Motor neuron (in vitro differentiated cells): ENCODE measurements at regions not wholly inside any gene's neighbourhood (a gene's known extent, or its start where the extent isn't known, plus 50 kb on each side); places are given as distances from the start of the nearest gene placed in this dataset.

ENCODE experiments used
- ATAC-seq, 8 experiments: fragments of 200-7000 bp; cut with Tn5 transposase; replicated peaks in 6 of 8; 2 replicates each; pipeline ENCODE4 v1.8.0; 2021; ENCODE audit warnings: mild to moderate bottlenecking in 8 of 8, moderate library complexity in 8 of 8
- H3K27ac ChIP-seq, 2 donors: fragments of 250-450 bp; sonication (Bioruptor Pico); 2 replicates each; pipeline ENCODE4 v1.9.0; 2021; ENCODE audit warnings: antibody characterized with exemption in 2 of 2, mild to moderate bottlenecking in 2 of 2, moderate library complexity in 1 of 2
- H3K4me1 ChIP-seq, 2 donors: fragments of 250-450 bp; sonication (Bioruptor Pico); replicated peaks in 1 of 2; 2 replicates each; pipeline ENCODE4 v1.6.1; 2021; ENCODE audit warnings: antibody characterized with exemption in 2 of 2, mild to moderate bottlenecking in 2 of 2, moderate library complexity in 1 of 2
- H3K4me3 ChIP-seq, 5 donors: fragments of 250-450 bp; sonication (Bioruptor Pico); 2 replicates each; pipeline ENCODE4 v1.9.0; 2021; ENCODE audit warnings: antibody characterized with exemption in 5 of 5, mild to moderate bottlenecking in 5 of 5, moderate library complexity in 4 of 5
- WGBS, 10 experiments: fragments of 450-650 bp; shearing (Covaris generic); methylation state at CpG; one replicate each; pipeline ENCODE4 v1.0.0; 2022; 5-methylcytosine and 5-hydroxymethylcytosine counted together
- in situ Hi-C, 9 experiments: fragments of 400-800 bp; cut with MboI; loops; one replicate each; pipeline ENCODE4 v1.15.0; 2021; ENCODE audit warnings: low sequenced_read_pairs in 9 of 9, low pct_unique_long_range_greater_than_20kb in 2 of 9; ENCODE audit not compliant: unreplicated experiment in 9 of 9

DNA sequence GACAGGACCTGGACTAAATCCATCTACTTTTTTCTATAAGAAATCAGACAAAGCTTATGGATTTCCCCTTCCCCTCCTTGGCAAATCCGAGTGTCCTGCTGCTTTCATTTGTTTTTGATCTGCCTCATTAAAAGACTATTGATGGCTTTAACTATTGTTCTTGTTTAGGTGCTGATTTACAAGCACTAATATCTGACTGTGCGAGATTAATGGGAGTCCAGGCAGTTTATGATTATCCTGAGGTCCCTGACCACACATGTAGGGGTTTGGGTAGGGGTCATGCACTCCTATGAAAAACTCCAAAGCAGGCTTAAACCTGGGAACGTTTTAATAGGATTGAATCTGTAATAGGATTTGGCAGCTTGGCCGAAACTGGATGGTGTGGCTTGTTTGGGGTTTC lies 317.5 kb upstream of the POU3F2 start:
- Histone ChIP-seq H3K4me1 (peaks cover 15 to 43% of the 10 kb centered on the region in 2 donors), H3K4me3 (no peak overlapping the region), H3K27ac (no peak overlapping the region)
- in situ Hi-C loops, result no loop called here
- ATAC-seq, result peak in 2 of 8 experiments; percentile 30 to 35
- 0 to 56% (median 12%) methylated on average over 2 to 4 of the region's 4 CpGs for WGBS, 10 experiments

DNA sequence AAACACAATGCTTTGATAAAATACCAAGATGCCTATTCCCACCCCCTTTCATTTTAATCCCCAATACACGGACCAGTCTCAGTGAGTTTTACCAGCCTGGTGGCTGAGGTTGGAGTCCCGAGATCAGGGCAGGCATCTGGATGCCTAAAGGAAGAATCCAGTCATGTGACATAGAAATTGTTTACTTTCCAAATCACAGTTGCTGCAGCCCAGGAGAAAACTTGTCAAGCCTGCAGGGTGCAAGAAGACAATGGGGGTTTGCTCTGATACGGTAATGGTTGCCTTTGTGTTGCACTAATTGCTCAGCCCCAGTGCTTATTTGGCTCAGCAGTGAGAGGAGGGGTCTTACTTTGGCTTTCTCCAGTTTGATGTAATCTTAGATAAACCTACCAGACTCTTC lies 308.5 kb upstream of the POU3F2 start:
- ATAC-seq, result peak in 1 of 8 experiments; percentile 36
- Histone ChIP-seq H3K27ac (no peak overlapping the region), H3K4me3 (no peak overlapping the region), H3K4me1 (no peaks in the 10 kb centered on the region)
- 0 to 53% (median 19%) methylated on average over 1 to 3 of the region's 3 CpGs; no CpG with 5 or more reads in 2 of the 10 experiments for WGBS, 10 experiments
- in situ Hi-C loops, result no loop called here

DNA sequence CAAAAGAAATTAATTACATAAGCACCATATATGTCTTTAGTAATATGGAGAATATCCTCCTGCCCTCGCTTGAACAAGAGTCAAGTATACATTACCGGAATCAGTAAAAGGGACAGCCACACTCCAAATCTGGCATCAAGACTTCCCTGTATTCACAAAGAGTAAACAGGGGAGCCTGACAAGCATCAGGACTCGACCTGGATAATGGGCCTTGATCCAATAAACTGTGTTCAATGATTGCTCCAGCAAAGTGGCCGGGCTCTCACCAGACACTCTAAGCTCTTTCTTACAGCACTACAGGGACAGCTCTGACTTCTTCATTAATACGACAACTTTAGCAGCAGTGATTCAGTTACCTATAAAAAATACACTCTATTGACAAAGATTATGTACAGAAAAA lies 307.9 kb upstream of the POU3F2 start:
- in situ Hi-C loops, result no loop called here
- Histone ChIP-seq H3K27ac (no peak overlapping the region), H3K4me3 (no peak overlapping the region), H3K4me1 (no peaks in the 10 kb centered on the region)
- ATAC-seq, result no peak
- WGBS, 10 experiments, result 13 to 94% (median 53%) methylated on average over 1 to 4 of the region's 5 CpGs; no CpG with 5 or more reads in 1 of the 10 experiments

DNA sequence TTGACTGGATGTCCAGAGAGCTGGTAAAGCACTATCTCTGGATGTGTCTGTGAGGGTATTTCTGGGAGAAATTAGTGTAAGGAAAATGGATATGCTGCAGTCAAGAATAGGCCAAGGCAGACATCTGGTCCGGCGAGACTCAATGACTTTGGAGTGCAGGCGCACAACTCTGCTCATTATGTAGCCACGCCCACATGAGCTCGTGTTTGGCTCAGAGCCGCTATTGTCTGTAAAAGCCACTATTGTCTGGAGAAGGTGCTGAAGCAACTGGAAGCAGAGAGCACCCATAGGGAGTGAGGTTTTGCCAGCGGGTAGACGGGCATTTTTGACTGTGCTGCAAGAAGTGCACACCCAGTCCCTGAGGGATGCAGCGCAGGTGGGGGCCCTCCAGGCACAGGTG lies 305.0 kb upstream of the POU3F2 start:
- in situ Hi-C loops, result no loop called here
- Histone ChIP-seq H3K4me1 (no peaks in the 10 kb centered on the region), H3K4me3 (no peak overlapping the region), H3K27ac (no peak overlapping the region)
- 58 to 90% (median 80%) methylated on average over 1 to 7 of the region's 9 CpGs; no CpG with 5 or more reads in 5 of the 10 experiments for WGBS, 10 experiments
- ATAC-seq, result no peak

DNA sequence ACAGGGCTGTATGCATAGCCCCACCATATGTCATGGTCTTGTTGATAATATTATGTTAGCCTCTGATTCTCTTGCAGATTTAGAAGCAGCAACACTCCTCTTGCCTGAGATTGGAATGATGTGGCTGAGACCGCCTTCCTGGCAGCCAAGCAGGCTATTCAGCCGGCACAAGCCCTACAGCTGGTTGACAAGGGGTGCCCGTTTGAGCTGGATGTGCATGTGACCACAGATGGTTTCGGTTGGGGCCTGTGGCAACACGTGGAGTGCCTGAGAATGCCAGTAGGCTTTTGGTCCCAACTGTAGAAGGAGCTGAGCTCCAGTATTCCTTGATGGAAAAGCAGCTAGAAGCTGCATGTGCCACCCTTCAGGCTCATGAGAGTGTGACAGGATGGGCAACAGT lies 303.6 kb upstream of the POU3F2 start:
- H3K4me3 ChIP-seq, result no peak overlapping the region
- in situ Hi-C loops, result no loop called here
- peaks cover 0 to 4% of the 10 kb centered on the region in 2 donors for H3K4me1 ChIP-seq
- H3K27ac ChIP-seq, result no peak overlapping the region
- no peak for ATAC-seq
- WGBS, 10 experiments, result 0 to 71% (median 62%) methylated on average over 2 to 4 of the region's 5 CpGs; no CpG with 5 or more reads in 5 of the 10 experiments

DNA sequence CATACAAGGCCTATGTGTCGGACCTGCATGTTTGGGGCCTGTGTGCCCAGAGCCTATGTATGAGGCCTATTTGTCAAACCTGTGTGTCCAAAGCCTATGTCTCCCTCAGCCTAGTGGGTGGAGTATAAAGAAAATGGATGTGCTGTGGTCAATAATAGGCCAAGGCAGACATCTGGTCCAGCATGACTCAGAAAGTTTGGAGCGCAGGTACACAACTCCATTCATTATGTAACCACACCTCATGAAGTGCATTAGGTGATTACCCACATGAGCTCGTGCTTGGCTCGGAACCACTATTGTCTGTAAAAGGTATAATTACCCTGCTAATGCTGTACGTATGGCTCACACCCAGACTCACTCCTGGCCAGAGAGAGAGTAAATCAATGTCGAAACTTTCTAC lies 302.4 kb upstream of the POU3F2 start:
- in situ Hi-C loops, result no loop called here
- no peak for ATAC-seq
- Histone ChIP-seq H3K27ac (no peak overlapping the region), H3K4me3 (no peak overlapping the region), H3K4me1 (peaks cover 0 to 4% of the 10 kb centered on the region in 2 donors)
- 40 to 92% (median 68%) methylated on average over 1 to 5 of the region's 6 CpGs; no CpG with 5 or more reads in 2 of the 10 experiments for WGBS, 10 experiments

DNA sequence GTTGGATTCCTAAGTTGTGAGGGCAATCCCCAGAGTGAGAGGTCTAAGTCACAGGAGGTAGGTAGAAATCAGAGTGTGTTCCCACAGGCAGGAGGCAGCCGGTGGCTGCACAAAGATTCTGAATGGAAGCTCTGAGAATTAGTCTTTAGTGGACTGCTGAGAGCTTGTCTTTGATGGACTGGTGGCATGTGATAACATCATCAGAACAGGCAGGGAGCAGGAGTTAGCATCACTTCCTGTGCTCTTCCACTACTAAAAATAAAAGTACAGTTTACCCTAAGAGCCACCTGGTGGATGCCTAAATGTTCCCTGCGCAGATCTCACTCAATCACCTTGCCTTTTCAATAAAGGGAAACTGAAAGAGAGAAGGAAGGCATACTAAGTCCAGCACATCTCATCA lies 294.6 kb upstream of the POU3F2 start:
- no peak overlapping the region for H3K27ac ChIP-seq
- H3K4me3 ChIP-seq, result no peak overlapping the region
- in situ Hi-C loops, result no loop called here
- WGBS, 10 experiments, result 13 to 100% (median 91%) methylated on average over 1 to 2 of the region's 2 CpGs; no CpG with 5 or more reads in 2 of the 10 experiments
- ATAC-seq, result peak in 6 of 8 experiments; percentile 17 to 76 (median 51)
- H3K4me1 ChIP-seq, result peaks cover 7 to 23% of the 10 kb centered on the region in 2 donors

DNA sequence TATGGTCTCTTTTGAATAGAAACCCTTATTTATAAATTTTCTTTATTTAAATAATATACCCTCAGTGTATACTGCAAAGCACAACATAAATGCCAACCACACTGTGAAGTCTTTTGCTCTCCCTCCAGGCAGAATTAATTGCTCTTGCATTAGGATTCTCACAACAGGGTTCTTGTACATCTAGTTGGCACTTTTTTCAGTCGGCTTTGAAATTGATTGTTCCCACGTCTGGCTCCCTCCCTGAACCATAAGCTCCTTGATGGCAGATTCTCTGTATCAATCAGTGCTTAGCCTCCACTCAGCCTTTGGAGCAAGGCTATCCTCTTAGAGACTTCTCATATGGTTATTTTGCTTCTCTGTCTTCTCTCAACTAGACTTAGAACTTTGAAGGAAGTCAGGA lies 288.0 kb upstream of the POU3F2 start:
- WGBS, 10 experiments, result 0 to 60% (median 18%) methylated on average over 1 to 2 of the region's 2 CpGs; no CpG with 5 or more reads in 2 of the 10 experiments
- H3K27ac ChIP-seq, result no peak overlapping the region
- no peak for ATAC-seq

DNA sequence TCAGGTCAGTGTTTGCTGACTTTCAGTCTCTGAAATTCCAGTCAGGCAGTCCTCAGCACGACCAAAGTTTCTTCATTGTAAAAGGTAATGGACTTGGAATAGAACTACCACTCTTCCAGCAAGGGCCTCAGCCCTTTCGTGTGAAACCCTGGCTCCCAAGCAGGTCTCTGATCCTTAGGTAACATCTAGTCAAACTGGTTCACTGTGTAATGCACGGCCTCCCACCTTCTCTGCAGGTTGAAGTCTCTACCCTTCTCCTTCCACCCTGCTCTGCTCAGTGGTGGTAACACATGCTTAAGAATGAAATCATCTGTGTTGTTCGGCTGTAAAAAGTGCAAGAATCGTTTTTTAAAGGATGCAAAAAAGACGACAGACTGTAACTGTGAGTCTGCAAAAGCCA lies 287.2 kb upstream of the POU3F2 start:
- ATAC-seq, result peak in 3 of 8 experiments; percentile 42 to 47 (median 42)
- Histone ChIP-seq H3K4me1 (peaks cover 23 to 36% of the 10 kb centered on the region in 2 donors), H3K27ac (no peak overlapping the region), H3K4me3 (no peak overlapping the region)
- 6 to 89% (median 36%) methylated on average over 1 to 6 of the region's 6 CpGs; no CpG with 5 or more reads in 2 of the 10 experiments for WGBS, 10 experiments
- in situ Hi-C loops, result no loop called here

More for the DNA sequence above, 288.0 kb upstream of the POU3F2 start:
- H3K4me1 ChIP-seq, result peaks cover 23 to 36% of the 10 kb centered on the region in 2 donors
- in situ Hi-C loops, result no loop called here
- no peak overlapping the region for H3K4me3 ChIP-seq

DNA sequence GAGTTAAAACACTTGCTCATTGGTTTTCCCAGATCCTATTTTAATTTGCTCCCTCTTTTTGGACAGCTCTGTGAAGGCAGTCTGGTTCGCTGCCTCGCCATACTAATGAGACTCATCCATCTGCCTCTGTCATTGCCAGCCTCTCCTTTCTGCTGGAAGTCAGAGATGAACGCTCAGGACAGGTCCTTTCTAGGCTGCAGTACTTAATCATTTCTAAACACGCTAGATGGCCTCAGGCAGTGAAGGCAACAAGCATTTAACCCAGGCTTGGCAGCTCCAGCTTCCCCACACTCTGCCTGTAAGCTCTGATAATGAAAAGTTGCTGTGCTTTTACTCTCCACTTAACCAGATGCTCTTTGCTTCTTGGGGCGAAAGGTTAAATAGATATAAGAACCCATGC lies 286.7 kb upstream of the POU3F2 start:
- Histone ChIP-seq H3K27ac (no peak overlapping the region), H3K4me1 (peaks cover 23 to 36% of the 10 kb centered on the region in 2 donors), H3K4me3 (no peak overlapping the region)
- peak in 5 of 8 experiments; percentile 95 to 98 (median 97) for ATAC-seq
- WGBS, 10 experiments, result 4 to 33% (median 14%) methylated on average over 1 to 4 of the region's 5 CpGs
- in situ Hi-C loops, result no loop called here

DNA sequence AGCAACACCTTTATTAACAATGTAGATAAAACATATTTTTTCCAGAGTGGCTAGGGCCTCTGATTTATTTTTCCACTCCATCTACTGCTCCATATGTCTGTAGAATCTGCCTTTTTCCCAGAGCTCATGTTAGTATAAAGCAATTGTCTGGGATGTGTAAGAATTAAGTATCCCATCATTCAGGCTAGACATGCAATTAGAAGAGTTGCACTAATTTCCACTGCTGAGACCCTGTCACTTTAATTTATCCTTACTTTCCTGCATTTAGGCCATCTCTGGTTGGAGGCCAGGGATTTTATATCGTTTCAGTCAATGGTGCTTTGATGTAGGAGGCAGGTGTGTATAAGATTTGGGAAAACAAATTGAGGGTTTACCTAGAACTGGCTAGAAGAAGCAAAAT lies 286.1 kb upstream of the POU3F2 start:
- H3K4me3 ChIP-seq, result no peak overlapping the region
- H3K27ac ChIP-seq, result no peak overlapping the region
- in situ Hi-C loops, result no loop called here
- H3K4me1 ChIP-seq, result peaks cover 23 to 36% of the 10 kb centered on the region in 2 donors
- 0 to 29% (median 16%) methylated on average over 1 of the region's 1 CpG; no CpG with 5 or more reads in 4 of the 10 experiments for WGBS, 10 experiments
- peak in 5 of 8 experiments; percentile 25 to 68 (median 32) for ATAC-seq

DNA sequence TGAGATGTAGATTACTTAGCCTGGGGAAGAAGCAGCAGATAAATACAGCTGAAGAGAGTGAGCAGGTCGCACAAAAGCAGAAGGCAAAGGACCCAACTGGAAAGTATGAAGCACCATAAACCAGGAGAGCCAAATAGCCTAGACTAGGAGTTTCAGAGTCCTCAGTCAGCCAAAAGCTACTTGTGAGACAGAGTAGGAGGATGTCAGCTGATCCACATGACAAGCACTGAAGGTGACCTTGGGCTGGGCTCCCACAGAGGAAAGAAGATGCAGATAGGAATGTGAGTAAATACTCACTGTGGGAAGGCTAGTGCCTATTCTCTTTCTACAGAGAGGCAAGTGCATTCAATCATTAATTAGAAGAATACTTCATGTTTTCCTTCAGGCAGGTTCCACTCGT lies 274.0 kb upstream of the POU3F2 start:
- no peak for ATAC-seq
- Histone ChIP-seq H3K4me1 (no peaks in the 10 kb centered on the region), H3K27ac (no peak overlapping the region), H3K4me3 (no peak overlapping the region)
- 0 to 100% (median 85%) methylated on average over 1 to 2 of the region's 2 CpGs for WGBS, 10 experiments
- in situ Hi-C loops, result no loop called here

DNA sequence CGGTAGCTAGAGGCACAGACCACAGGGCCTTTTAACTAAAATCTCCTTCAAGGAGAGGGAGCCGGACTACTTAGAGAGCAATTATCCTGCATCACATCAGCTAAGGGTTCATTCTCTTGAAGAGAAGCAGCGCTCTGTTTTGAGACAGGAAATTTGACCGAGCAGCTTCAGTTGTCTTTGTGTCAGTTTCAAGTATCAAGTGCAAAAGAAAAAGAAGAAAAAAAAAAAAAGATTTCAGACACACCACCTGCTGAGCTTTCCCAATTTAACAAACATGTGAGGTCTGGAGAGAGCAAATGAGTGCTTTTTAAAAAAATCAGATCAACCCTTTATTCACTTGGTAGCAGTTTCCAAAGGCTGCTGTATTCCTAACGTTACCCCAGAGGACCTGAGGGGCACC lies 273.5 kb upstream of the POU3F2 start:
- WGBS, 10 experiments, result 0 to 100% (median 84%) methylated on average over 1 to 5 of the region's 5 CpGs
- H3K27ac ChIP-seq, result no peak overlapping the region
- ATAC-seq, result no peak
- in situ Hi-C loops, result no loop called here
- H3K4me1 ChIP-seq, result no peaks in the 10 kb centered on the region
- H3K4me3 ChIP-seq, result no peak overlapping the region

DNA sequence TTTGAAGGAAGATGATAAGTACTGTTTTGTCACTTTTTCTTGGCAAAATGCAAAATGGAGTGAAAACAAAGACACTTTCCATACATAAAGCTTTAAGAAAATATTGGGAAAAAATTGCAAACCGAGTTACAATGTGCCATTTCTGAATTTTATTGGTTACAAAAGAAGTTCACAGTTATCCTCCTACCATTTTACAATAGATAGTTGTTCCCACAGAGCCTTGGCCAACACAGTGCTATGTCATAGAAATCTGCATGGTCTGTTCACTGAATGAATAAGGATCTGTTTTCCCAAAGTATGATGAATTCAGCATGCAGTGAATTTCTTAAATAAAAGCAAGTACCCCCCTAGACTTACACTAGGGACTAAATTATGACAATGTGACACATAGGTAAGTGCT lies 268.2 kb upstream of the POU3F2 start:
- no peak for ATAC-seq
- no peak overlapping the region for H3K27ac ChIP-seq
- H3K4me3 ChIP-seq, result no peak overlapping the region
- 0 to 100% (median 65%) methylated on average over 1 of the region's 1 CpG for WGBS, 10 experiments
- in situ Hi-C loops, result no loop called here
- H3K4me1 ChIP-seq, result peaks cover 0 to 2% of the 10 kb centered on the region in 2 donors
